ENCODE measurements at regions not wholly inside any gene's neighbourhood (a gene's known extent, or its start where the extent isn't known, plus 50 kb on each side); places are given as distances from the start of the nearest gene placed in this dataset.

DNA sequence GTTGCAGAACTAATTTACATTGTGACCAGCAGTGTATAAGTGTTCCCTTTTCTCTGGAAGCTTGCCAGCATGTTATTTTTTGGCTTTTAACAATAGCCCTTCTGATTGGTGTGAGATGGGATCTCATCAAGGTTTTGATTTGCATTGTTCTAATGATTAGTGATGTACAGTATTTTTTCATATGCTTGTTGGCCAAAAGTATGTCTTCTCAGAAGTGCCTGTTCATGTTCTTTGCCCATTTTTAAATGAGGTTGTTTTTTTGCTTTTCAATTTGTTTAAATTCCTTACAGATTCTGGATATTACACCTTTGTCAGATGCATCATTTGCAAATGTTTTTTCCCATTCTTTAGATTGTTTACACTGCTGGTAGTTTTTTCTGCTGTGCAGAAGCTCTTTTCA lies 627.0 kb upstream of the CNTNAP2 start:
- TF ChIP-seq CTCF (conservative IDR thresholded peaks at IDR 0.05 in 1 of 2, IDR thresholded peaks at IDR 0.05 in 1 of 2; ENCODE audit: extremely low read depth in 1 of 2, insufficient read depth in 1 of 2, low read depth in 1 of 2, low read length in 2 of 2), result no peak
- TF ChIP-seq EZH2 (IDR thresholded peaks at IDR 0.05; ENCODE audit: borderline replicate concordance, low read length), result no peak
